ENCODE measurements at regions not wholly inside any gene's neighbourhood (a gene's known extent, or its start where the extent isn't known, plus 50 kb on each side); places are given as distances from the start of the nearest gene placed in this dataset.
"Not testable (repeated sequence)": the region's sequence is repeated elsewhere in the genome, so short reads cannot be mapped to it uniquely, and the experiment has no call there.

- no peak for DNase-seq (ENCODE audit: low spot score)
These were observed 502.0 kb downstream of the HAPSTR1 start for GRCh38 chr16:9593440-9593839.

- no peak for DNase-seq (ENCODE audit: low spot score)
These were observed 502.6 kb downstream of the HAPSTR1 start for GRCh38 chr16:9594047-9594446.

DNA sequence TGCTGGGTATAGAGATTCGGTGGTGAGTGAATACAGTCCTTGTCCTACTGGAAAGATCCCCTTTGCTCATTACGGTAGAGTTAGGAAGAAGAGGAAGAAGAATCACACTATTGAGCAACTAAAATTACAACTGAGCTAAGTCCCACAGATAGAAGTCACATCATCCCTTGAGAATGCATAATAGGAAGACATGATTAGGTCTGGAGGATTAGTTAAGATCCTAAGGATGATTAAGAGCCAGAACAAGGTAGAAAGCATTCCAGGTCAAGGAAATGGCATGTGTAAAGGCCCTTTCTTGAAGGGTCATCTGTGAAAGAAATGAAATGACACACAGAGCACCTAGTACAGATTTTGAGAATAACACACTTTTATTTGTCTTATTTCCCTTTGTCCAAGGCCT, 503.5 kb downstream of the HAPSTR1 start:
- DNase-seq (ENCODE audit: low spot score), result no peak

GRCh38 chr16:9595393-9595792, 503.9 kb downstream of the HAPSTR1 start:
- DNase-seq (ENCODE audit: low spot score), result no peak

DNA sequence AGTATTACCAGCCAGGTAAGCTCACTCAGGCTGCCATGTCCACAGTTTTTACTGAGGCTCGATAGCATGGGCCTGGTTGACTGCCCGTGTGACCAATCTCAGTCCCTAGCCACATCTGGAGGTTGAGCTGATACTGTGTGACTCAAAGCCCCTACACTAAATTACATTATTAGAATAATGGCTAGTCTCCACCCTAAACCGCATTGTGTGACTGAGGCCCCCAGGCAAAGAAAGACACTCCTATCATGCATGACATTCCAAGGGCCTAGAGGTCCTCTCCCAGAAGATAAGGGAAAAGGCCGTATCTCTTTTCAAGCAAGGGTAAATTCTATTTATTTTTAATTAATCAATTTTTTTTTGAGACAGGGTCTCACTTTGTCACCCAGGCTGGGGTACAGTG, 505.3 kb downstream of the HAPSTR1 start:
- no peak for DNase-seq (ENCODE audit: low spot score)

DNA sequence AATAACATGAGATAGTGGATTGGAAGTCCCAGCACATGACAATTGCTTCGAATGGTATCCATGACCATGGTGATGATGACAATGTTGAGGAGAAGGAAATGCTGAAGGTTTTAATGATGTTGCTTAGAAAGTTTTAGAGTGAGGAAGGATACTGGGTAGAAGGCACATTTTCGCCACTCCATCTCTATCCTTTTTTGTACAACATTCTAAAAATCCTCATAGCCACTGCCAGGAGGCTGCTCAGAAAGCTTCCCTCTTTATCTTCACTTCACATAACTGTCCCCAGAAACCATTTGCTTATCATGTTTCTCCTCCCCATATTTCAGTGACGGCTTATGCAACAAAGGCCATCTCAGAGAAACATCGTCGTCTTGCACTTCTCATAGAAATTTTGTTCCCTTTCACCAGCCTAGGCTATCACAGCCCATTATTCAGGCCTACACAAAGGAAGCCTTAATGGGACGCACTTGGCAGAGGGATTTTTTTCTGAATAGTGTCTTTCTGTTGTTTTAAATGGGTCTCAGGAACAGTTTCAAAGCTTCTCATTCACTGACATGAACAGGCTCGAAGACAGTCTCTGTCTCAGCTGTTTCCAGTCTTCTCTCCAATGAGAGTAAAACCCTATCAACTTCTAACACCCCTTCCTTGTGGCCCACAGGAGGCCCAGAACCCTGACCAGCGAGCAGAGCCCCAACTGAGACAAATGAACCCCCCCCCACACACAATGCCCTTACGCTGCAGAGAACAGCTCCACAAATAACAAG, 506.7 kb downstream of the HAPSTR1 start:
- no peak for DNase-seq (ENCODE audit: low spot score)

DNA sequence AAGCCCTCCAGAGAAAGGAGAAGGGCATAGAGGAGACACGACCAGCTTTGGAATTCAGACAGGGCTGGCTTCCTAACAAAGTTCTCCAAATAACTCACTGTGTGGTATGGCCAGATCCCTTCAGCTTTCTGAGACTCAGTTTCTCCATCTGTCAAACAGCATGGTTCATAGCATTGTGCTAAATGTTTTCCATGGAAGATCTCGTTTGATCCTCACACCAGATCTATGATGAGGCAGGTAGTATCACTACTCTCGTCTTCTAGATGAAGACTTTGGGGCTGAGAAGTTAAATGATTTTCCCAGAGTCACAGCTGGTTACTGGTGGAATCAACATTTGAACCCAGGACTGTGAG, 507.3 kb downstream of the HAPSTR1 start:
- no peak for DNase-seq (ENCODE audit: low spot score)

GRCh38 chr16:9599415-9600120, 508.1 kb downstream of the HAPSTR1 start:
- DNase-seq (ENCODE audit: low spot score), result no peak

DNA sequence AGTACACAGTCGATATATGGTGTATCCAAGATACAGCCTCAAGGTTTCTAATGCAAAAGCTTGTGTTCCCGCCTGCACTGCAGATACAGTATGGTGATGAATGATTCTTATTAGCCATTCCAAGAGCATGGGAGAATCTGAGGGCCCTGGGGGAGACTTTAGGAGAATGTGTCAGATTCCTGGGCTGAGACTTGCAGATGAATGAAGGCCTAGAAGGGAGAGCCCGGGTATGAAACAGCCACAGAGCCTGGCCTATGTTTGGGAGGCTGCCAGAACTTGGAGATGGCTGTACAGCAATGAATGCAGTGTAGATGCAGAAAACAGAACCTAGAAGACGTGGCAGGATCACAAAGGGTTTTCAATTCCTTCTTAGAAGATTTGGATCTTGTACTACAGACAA, 510.7 kb downstream of the HAPSTR1 start:
- no peak for DNase-seq (ENCODE audit: low spot score)

- no peak for DNase-seq (ENCODE audit: low spot score)
These were observed 511.9 kb downstream of the HAPSTR1 start for GRCh38 chr16:9603316-9603715.

DNA sequence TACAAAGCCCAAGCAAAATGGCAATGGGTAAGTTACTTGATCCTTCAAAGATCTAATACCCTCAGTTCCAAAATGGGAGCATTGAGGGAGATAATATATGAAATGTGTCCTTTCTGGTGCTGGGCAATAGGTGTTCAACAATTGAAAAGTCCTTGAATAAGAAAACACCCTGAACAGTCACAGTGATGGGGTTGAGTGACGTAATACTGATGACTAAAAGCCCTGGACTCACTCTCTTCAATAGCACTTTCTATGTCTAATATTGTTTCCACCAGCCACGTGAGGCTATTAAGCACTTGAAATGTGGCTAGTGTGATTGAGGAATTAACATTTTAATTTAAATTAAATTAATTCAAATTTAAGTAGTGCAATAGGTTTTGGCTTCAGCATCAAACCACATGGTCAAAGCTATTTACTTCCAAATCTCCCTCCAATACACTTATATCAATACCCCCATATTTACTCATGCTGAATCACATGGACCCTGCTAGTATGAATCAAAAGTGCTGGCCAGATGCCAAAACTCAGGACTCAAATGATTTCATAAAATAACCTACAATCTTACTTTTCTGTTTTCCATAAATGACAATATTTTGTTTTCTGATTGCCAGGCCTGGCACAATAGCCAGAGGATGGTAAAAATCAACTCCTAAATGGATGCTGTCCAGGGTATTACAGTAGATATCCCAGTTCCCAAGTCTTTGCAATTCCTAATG, 516.2 kb downstream of the HAPSTR1 start:
- no peak for DNase-seq (ENCODE audit: low spot score)

DNA sequence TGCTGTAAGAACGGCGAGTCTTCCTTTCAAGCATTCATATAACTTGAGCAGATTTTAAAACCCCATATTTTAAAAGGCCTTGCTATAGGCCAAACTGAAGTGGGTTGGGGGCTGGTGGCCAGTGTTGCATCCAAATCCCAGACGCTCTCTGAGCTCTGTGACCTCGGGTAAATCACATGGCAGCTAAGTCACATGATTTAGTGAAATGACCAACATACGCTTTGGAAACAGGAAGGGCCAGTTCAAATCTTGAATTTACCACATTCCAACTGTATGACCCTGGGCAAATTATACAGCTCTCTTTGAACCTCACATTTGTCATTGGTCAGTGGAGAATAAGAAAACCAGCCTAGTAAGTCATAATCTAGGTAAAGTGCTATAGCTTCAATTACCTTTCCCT, 519.3 kb downstream of the HAPSTR1 start:
- DNase-seq (ENCODE audit: low spot score), result no peak

DNA sequence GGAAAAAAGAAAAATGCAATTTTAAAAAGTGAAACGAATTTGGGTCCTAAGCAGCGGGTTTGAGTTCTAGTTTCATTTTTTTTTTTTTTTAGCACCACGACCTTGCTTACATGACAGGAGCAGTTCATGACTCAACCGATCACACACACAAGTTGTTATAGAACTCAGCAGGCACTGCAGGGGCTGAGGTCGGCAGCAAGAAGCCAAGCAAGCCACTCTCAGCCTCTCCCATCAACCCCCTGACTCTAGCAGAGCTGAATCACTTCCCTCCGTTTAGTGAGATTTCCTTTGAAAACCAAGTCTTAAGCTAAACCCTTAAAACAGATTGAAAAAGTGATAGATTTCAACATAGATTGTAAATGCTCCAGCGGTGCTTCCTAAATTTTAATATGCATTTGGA, 520.8 kb downstream of the HAPSTR1 start:
- DNase-seq (ENCODE audit: low spot score), result no peak

DNA sequence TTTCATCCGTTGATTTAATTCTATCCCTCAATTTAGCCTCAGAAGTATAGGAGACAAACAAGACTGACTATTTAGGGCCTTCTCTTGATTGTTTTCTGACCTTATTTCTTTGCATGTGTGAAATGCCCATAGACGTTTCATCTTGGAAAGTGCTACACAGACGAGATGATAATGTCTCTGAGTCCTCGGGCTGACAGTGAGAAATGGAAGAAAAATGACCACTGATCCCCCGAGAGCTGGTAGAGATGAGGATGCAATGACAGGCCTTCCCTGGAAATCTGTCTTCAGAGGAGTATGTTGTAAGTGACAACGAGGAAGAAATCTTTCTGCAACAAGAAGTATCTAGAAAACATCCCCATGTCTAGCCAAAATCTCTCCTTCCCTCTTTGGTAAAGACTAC, 522.9 kb downstream of the HAPSTR1 start:
- no peak for DNase-seq (ENCODE audit: low spot score)

GRCh38 chr16:9622268-9622667, 530.8 kb downstream of the HAPSTR1 start:
- DNase-seq (ENCODE audit: low spot score), result no peak

DNA sequence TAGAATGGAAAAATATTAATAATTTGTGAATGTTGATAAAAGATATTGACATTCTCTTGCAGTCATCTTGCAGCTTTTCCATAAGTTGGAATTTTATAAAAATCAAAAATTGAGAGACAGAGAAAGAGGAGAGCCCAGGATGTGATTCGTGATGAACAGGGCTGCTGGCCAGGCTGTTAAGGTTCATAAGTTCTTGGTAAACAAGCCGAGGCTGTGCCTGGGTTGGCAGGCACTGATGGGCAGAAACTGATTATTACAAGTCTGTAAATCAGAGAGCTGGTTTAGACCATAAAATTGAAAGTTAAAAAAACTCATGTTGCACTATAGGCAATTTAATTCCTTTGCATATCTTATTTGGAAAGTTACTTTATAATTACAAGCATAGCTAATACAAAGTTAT, 533.7 kb downstream of the HAPSTR1 start:
- DNase-seq (ENCODE audit: low spot score), result no peak

DNA sequence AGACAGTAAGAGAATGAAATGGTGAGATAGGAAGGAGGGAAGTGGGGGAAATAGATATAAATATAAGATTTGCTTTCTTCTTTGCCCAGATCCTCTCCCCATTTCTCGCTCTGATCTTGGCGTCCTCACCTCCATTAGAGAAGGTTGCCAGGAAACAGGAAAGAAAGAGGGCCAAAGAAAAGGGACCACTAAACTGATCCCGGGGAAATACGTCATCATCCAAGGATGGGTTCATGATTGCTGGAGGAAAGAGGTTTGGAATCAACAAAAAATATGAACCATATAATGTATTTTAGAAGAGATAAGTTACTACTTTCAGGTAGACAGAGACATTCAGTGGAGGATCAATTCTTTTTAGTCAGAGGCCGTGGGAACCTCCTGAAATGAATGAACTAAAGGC, 536.0 kb downstream of the HAPSTR1 start:
- DNase-seq (ENCODE audit: low spot score), result no peak

DNA sequence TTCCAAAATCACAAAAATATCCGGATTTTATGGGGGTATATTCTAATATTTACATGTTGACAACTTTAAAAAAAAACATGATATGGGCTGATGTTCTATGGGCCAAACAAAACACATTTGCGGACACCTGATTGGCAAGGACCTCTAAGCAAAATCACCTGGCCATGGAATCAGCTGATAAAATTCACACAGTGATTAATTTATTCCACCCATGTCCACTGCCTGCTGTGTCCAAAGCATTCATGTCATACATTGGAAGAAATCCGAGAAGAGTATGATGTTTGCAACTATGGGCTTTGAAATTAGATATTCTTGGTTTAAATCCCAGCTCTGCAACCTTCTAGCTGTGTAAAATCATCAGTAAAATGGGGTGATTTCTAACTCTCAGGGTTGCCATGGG, 538.7 kb downstream of the HAPSTR1 start:
- DNase-seq (ENCODE audit: low spot score), result no peak

- DNase-seq (ENCODE audit: low spot score), result no peak
These were observed 539.5 kb downstream of the HAPSTR1 start for GRCh38 chr16:9630985-9631384.

GRCh38 chr16:9633844-9634243, 542.4 kb downstream of the HAPSTR1 start:
- DNase-seq (ENCODE audit: low spot score), result no peak

DNA sequence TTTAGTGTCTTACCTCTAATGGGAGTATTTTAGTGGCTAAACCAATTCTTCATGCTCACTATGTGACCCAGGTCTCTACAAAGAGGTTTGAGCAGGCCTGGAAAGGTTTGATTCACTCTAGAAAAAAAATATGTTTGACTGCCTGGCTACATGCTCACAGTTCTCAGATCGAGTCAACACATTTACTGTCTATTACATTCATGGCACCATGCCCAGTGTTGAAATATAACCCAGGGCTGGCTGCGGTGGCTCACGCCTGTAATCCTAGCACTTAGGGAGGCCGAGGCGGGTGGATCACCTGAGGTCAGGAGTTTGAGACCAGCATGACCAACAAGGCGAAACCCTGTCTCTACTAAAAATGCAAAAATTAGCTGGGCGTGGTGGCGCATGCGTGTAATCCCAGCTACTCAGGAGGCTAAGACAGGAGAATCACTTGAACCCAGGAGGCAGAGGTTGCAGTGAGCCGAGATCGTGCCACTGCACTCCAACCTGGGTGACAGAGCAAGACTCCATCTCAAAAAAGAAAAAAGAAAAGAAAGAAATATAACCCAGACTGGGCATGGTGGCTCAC, 543.8 kb downstream of the HAPSTR1 start:
- not testable (repeated sequence) for DNase-seq (ENCODE audit: low spot score)

GRCh38 chr16:9644258-9644657, 538.0 kb downstream of the GRIN2A start:
- DNase-seq (ENCODE audit: low spot score), result no peak

DNA sequence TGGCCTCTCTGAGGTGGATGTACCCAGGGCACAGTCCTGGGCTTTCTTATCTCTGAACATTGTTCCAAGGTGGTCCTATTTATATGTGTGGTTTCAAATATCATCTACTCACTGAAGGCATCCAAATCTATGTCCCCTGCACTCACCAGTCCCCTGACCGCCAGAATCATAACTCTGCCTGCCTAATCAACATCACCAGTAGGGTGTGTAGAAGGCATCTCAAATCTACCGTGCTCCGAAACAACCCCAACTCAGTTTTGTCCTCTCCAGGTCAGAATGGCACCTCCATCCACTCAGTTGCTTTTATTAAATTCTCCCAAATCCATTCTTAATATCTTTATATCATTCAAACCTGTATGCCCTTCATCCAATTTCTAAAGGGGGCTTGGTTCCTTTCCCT, 536.3 kb downstream of the GRIN2A start:
- DNase-seq (ENCODE audit: low spot score), result no peak
